HG03342 (cell line): ENCODE measurements at regions not wholly inside any gene's neighbourhood (a gene's known extent, or its start where the extent isn't known, plus 50 kb on each side); places are given as distances from the start of the nearest gene placed in this dataset.
"Not testable (repeated sequence)": the region's sequence is repeated elsewhere in the genome, so short reads cannot be mapped to it uniquely, and the experiment has no call there.

Source experiments
- ATAC-seq: cut with Tn5 transposase; IDR thresholded peaks from one replicate; pipeline ENCODE4 v1.9.1; 2021; ENCODE audit warnings: mild to moderate bottlenecking, moderate library complexity; ENCODE audit not compliant: unreplicated experiment

DNA sequence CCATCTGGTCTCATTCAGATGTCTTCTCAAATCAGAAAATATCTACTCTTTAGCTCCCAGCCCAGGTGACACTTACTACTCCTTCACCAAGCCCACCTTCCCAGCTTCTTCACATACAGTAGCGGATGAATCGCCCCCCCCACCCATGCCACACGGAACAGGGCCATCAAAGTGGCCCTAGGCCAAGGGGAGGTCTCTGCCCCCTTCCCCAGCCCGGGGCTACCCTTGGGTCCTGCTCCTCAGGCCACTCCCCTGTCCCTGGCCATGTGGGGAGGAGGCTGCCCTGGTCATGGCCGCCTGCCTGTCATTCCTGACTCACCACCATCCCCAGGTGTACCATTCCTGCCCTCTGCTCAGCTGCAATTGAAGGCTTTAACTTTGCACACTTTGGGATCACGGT, 142.8 kb downstream of the NECTIN1 start:
- ATAC-seq, result no peak

GRCh38 chr11:119585043-119585781, 143.8 kb downstream of the NECTIN1 start:
- no peak for ATAC-seq

- ATAC-seq, result no peak
These were observed 144.6 kb downstream of the NECTIN1 start for GRCh38 chr11:119584193-119585042.

GRCh38 chr11:119583585-119583984, 145.4 kb downstream of the NECTIN1 start:
- no peak for ATAC-seq

DNA sequence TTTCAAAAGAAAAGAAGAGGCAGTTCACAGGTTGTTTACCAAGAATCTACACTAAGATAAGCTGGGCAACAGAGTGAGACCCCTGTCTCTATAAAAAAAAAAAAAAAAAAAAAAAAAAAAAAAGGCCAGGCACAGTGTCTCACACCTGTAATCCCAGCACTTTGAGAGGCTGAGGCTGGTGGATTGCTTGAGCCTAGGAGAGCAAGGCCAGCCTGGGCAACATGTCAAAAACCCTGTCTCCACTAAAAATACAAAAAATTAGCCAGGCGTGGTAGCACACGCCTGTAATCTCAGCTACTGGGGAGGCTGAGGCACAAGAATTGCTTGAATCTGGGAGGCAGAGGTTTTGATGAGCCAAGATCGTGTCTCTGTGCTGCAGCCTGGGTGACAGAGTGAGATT, 147.6 kb downstream of the NECTIN1 start:
- ATAC-seq, result not testable (repeated sequence)

- no peak for ATAC-seq
These were observed 148.2 kb downstream of the NECTIN1 start for GRCh38 chr11:119580751-119581150.

GRCh38 chr11:119580081-119580480, 148.9 kb downstream of the NECTIN1 start:
- ATAC-seq, result no peak

- no peak for ATAC-seq
These were observed 150.3 kb downstream of the NECTIN1 start for GRCh38 chr11:119578521-119579191.

GRCh38 chr11:119573858-119574257, 150.9 kb upstream of the THY1 start:
- ATAC-seq, result no peak

GRCh38 chr11:119572481-119573424, 149.8 kb upstream of the THY1 start:
- ATAC-seq, result no peak

GRCh38 chr11:119571311-119571710, 148.3 kb upstream of the THY1 start:
- no peak for ATAC-seq

DNA sequence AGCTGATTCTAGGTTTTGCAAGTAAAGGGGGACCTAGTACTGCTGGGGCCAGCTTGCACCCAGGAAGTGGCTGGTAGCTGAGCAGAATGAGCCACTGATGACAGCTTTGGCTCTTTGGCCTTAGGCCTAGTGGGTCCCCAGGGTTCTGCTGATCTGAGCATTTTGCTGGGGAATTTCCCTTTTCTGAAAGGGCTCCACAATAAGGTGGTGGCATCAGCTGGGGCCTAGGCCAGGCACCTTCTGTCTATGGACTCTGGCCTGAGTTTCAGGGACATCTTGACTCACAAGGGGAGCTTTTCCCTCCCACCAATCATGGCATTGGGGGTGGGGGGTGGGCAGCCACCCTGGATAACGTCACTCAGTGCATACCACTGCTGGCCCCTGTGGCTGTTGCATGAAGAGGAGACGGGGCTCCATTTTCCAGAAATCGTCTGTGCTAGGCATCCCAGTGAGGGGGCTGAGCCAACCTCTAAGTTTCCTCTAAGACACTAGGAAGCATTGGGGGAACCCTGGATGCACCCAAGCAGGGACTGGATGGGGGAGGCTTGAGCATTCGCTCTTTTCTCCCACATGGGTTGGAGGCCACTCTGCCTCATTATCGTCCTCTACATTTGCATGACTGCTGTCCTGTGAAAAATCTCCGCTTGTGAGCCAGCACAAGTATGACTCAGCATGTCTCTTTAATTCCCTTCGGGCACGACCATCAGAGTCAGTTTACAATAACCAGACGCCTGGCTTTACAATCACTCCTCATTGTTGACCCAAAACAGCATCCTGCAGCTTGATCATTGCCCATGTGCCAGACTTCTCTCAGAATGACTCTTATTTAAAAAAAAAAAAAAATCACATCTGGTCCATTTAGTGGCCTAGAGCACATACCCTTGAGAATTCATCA, 145.0 kb upstream of the THY1 start:
- peak; percentile 78 for ATAC-seq

DNA sequence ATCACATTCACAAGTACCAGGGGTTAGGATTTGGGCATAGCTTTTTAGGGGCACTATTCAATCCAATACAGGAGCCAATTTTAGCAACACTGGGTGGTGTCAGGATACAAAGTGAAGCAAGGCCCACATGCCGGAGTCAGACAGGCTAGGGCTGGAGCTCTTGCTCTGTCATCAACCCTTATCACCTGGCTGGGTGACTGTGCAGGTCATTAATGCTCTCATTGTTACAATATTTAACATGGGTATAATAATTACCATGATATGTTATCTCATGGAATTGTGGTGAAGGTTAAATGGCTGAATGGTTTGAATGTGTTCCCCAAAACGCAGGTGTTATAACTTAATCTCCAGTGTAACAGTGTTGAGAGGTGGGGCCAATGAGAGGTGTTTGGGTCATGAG, 143.3 kb upstream of the THY1 start:
- no peak for ATAC-seq

GRCh38 chr11:119565693-119566092, 142.7 kb upstream of the THY1 start:
- ATAC-seq, result not testable (repeated sequence)

DNA sequence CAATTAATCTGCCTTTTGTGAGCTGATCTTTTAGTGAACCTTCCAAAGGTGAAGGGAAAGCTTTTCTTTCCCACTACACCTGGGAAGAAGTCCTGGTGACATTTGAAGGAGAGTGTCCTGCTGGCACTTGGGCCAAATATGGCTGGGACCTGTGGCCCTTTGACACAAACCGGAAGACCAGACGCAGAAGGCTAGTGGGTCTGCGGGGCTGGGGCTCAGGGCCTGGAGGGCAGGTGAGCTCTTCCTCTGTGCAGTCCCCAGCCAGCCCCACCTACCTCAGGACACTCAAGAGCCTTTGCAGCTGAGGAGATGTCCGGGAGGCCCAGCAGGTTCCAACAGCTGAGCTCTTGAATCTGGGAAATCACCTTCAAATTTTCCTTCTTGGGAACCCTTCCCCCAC, 138.0 kb upstream of the THY1 start:
- no peak for ATAC-seq

DNA sequence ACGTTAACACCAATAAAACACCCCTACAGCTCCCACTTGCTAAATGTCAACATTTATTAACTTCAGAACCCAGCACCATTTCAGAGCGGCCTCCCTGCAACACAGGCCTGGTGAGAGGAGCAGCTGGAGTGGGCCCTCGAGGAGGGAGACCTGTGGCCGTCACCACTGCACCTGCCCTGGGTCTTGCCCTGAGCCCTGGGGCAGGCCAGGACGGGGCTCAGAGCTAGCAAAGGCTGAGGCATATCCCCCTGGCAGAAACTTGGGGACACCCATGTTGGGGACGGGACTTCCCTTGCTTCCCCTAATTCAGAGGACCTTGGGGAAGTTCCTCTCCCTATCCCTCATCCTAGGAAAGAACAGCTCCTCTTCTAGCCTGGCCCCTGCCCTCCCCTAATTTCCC, 137.3 kb upstream of the THY1 start:
- no peak for ATAC-seq

GRCh38 chr11:119552106-119552485, 129.1 kb upstream of the THY1 start:
- ATAC-seq, result no peak

- ATAC-seq, result no peak
These were observed 128.6 kb upstream of the THY1 start for GRCh38 chr11:119551420-119552105.
